ENCODE measurements at regions not wholly inside any gene's neighbourhood (a gene's known extent, or its start where the extent isn't known, plus 50 kb on each side); places are given as distances from the start of the nearest gene placed in this dataset.

GRCh38 chr20:19094959-19095541 is 117.4 kb upstream of the SLC24A3 start:
- H4K20me1 ChIP-seq (ENCODE audit: insufficient read depth), result no peaks in the 10 kb centered on the region
- TF ChIP-seq CEBPB (IDR thresholded peaks at IDR 0.05; ENCODE audit: low read depth) (no peak), JUND (IDR thresholded peaks at IDR 0.05) (no peak), POLR2A (IDR thresholded peaks at IDR 0.05; ENCODE audit: borderline replicate concordance, extremely low read depth, insufficient read depth, insufficient read length) (no peak), SRF (IDR thresholded peaks at IDR 0.05; ENCODE audit: low read depth) (no peak), TCF7L2 (IDR thresholded peaks at IDR 0.05; ENCODE audit: borderline replicate concordance, extremely low read depth, insufficient read depth, insufficient read length) (no peak), EGR1 (IDR thresholded peaks at IDR 0.05; ENCODE audit: low read depth) (no peak), EZH2phosphoT487 (IDR thresholded peaks at IDR 0.05; ENCODE audit: borderline replicate concordance) (no peak), POLR2AphosphoS5 (IDR thresholded peaks at IDR 0.05; ENCODE audit: low read depth, low read length) (no peak), ZNF274 (IDR thresholded peaks at IDR 0.05; ENCODE audit: low read depth, low read length) (no peak), YY1 (IDR thresholded peaks at IDR 0.05; ENCODE audit: extremely low read depth, insufficient replicate concordance, low read depth, low read length) (no peak), ELF1 (IDR thresholded peaks at IDR 0.05; ENCODE audit: borderline replicate concordance, low read depth) (no peak), SP1 (IDR thresholded peaks at IDR 0.05; ENCODE audit: low read depth) (no peak), EZH2 (IDR thresholded peaks at IDR 0.05) (no peak), ATF3 (IDR thresholded peaks at IDR 0.05) (no peak), RAD21 (IDR thresholded peaks at IDR 0.05; ENCODE audit: low read depth) (no peak), REST (IDR thresholded peaks at IDR 0.05; ENCODE audit: low read depth) (no peak)
- H3K4me1 ChIP-seq (ENCODE audit: control insufficient read depth in 1 of 2, insufficient read depth in 2 of 2, low read length in 2 of 2), result peaks cover 0 to 8% of the 10 kb centered on the region in 2 experiments; a peak in 2 of 4 replicates
- no peaks in the 10 kb centered on the region for H3K79me2 ChIP-seq (ENCODE audit: insufficient read depth, low read length)
- no peak overlapping the region for H3K27ac ChIP-seq (ENCODE audit: low read depth, low read length)
- no peak overlapping the region for H2AFZ ChIP-seq (ENCODE audit: low read depth, low read length, poor library complexity, severe bottlenecking)
- H3K9ac ChIP-seq (ENCODE audit: low read length), result no peak overlapping the region
- no TSS peak for BruUV-seq (replicated peaks)
- no peaks in the 10 kb centered on the region for H3K36me3 ChIP-seq (ENCODE audit: control insufficient read depth in 1 of 2, insufficient read depth in 2 of 2, low read length in 2 of 2)
- no peaks in the 10 kb centered on the region for H3K9me2 ChIP-seq (ENCODE audit: insufficient read depth)
- intact Hi-C loops (cut with micrococcal nuclease), result no loop called here
- POLR2A ChIA-PET, result no interaction called here
- no peaks in the 10 kb centered on the region; a peak in 1 of 4 replicates for H3K9me3 ChIP-seq (ENCODE audit: control insufficient read depth in 1 of 2, insufficient read depth in 1 of 2, low read depth in 1 of 2, low read length in 2 of 2)
- RAD21 ChIA-PET (ENCODE audit: low non-redundant PET in 1 of 2, low total read pairs in 2 of 2, uncharacterized antibody in 2 of 2, unreplicated experiment in 2 of 2), result no interaction called here
- H3K4me2 ChIP-seq (ENCODE audit: low read length), result no peak overlapping the region
- DNase-seq (ENCODE audit: low read depth, low spot score) (no peak), ATAC-seq (no peak)
- CTCF ChIA-PET, result no interaction called here
- no peak overlapping the region for H3K4me3 ChIP-seq (replicated peaks in 1 of 2; ENCODE audit: low read depth in 1 of 2, low read length in 2 of 2)
- no peaks in the 10 kb centered on the region for H3K27me3 ChIP-seq (ENCODE audit: insufficient read depth, low read length)
